CD14-positive monocyte (primary cell): ENCODE measurements at regions not wholly inside any gene's neighbourhood (a gene's known extent, or its start where the extent isn't known, plus 50 kb on each side); places are given as distances from the start of the nearest gene placed in this dataset.
"Not testable (repeated sequence)": the region's sequence is repeated elsewhere in the genome, so short reads cannot be mapped to it uniquely, and the experiment has no call there.

Source experiments
- DNase-seq, 3 donors: peaks; one replicate each; pipeline ENCODE4 v3.0.0-alpha.2; 2011 to 2022
- H2AFZ ChIP-seq: 2 replicates; pipeline ENCODE4 v1.6.0; 2012; ENCODE audit warnings: mild to moderate bottlenecking, low read depth, low read length, inconsistent platforms; ENCODE audit not compliant: insufficient read depth, poor library complexity, severe bottlenecking
- H3K27ac ChIP-seq, 2 donors: 1 replicate in 1 of 2; 2 replicates in 1 of 2; pipeline ENCODE4 v1.5.1; 2012 to 2013; ENCODE audit warnings: low read length in 2 of 2, control low read depth in 1 of 2, inconsistent platforms in 1 of 2, low read depth in 1 of 2, mild to moderate bottlenecking in 1 of 2
- H3K27me3 ChIP-seq, 2 donors: one replicate each; pipeline versions ENCODE4 v1.6.0 to v1.6.1; 2011 to 2013; ENCODE audit warnings: low read length in 2 of 2; ENCODE audit not compliant: control insufficient read depth in 2 of 2, insufficient read depth in 2 of 2
- H3K36me3 ChIP-seq, 2 donors: replicated peaks in 1 of 2; 1 replicate in 1 of 2; 2 replicates in 1 of 2; pipeline versions ENCODE4 v1.5.1 to v1.6.1; 2012 to 2013; ENCODE audit warnings: low read length in 2 of 2, control low read depth in 1 of 2, inconsistent platforms in 1 of 2, mild to moderate bottlenecking in 1 of 2; ENCODE audit not compliant: insufficient read depth in 2 of 2, control insufficient read depth in 1 of 2
- H3K4me1 ChIP-seq, 2 donors: 1 replicate in 1 of 2; 2 replicates in 1 of 2; pipeline versions ENCODE4 v1.5.1 to v1.6.1; 2012 to 2013; ENCODE audit warnings: low read length in 2 of 2, control low read depth in 1 of 2, inconsistent platforms in 1 of 2, mild to moderate bottlenecking in 1 of 2, moderate library complexity in 1 of 2; ENCODE audit not compliant: insufficient read depth in 2 of 2, control insufficient read depth in 1 of 2
- H3K4me2 ChIP-seq: replicated peaks from 2 replicates; pipeline ENCODE3; 2012; ENCODE audit warnings: low read length, moderate library complexity, mild to moderate bottlenecking; ENCODE audit not compliant: poor library complexity, severe bottlenecking; ENCODE audit errors: extremely low read depth
- H3K4me3 ChIP-seq, 3 experiments: fragments of 200-600 bp in 1 of 3; sonication (generic) in 1 of 3; replicated peaks in 1 of 3; 1 replicate in 2 of 3; 2 replicates in 1 of 3; pipeline ENCODE4 v1.5.1; 2011 to 2013; ENCODE audit warnings: low read length in 3 of 3, mild to moderate bottlenecking in 3 of 3, control low read depth in 2 of 3, low read depth in 2 of 3, inconsistent platforms in 1 of 3, moderate library complexity in 1 of 3
- H3K79me2 ChIP-seq: 2 replicates; pipeline ENCODE4 v1.6.0; 2012; ENCODE audit warnings: mild to moderate bottlenecking, control low read depth, inconsistent platforms, low read length, moderate library complexity; ENCODE audit not compliant: insufficient read depth
- H3K9ac ChIP-seq: 2 replicates; pipeline ENCODE4 v1.6.0; 2017; ENCODE audit warnings: low read length, mild to moderate bottlenecking; ENCODE audit not compliant: insufficient read depth, poor library complexity, severe bottlenecking
- H3K9me3 ChIP-seq, 2 donors: replicated peaks in 1 of 2; 1 replicate in 1 of 2; 2 replicates in 1 of 2; pipeline versions ENCODE4 v1.5.1 to v1.6.1; 2012 to 2013; ENCODE audit warnings: low read length in 2 of 2, control low read depth in 1 of 2; ENCODE audit not compliant: control insufficient read depth in 1 of 2, insufficient read depth in 1 of 2
- H4K20me1 ChIP-seq: 2 replicates; pipeline ENCODE4 v1.6.0; 2012; ENCODE audit warnings: mild to moderate bottlenecking, low read length, control low read depth, moderate library complexity; ENCODE audit not compliant: insufficient read depth
- H3K27ac Mint-ChIP-seq, 7 donors: one replicate each; pipeline ENCODE4 v1.8.0; 2020; ENCODE audit warnings: mild to moderate bottlenecking in 7 of 7, mixed read lengths in 7 of 7, moderate library complexity in 6 of 7, inconsistent platforms in 2 of 7
- H3K27me3 Mint-ChIP-seq, 3 donors: one replicate each; pipeline ENCODE4 v1.8.0; 2021 to 2022; ENCODE audit warnings: low read depth in 3 of 3, mild to moderate bottlenecking in 3 of 3, mixed read lengths in 3 of 3, moderate library complexity in 3 of 3, inconsistent platforms in 1 of 3
- H3K36me3 Mint-ChIP-seq, 2 donors: one replicate each; pipeline ENCODE4 v1.8.0; 2020; ENCODE audit warnings: mixed read lengths in 2 of 2, inconsistent platforms in 1 of 2, mild to moderate bottlenecking in 1 of 2
- H3K4me1 Mint-ChIP-seq: one replicate; pipeline ENCODE4 v1.8.0; 2020; ENCODE audit warnings: mild to moderate bottlenecking, mixed read lengths
- H3K4me3 Mint-ChIP-seq, 2 donors: one replicate each; pipeline ENCODE4 v1.8.0; 2020; ENCODE audit warnings: mild to moderate bottlenecking in 2 of 2, mixed read lengths in 2 of 2, moderate library complexity in 1 of 2
- H3K9me3 Mint-ChIP-seq, 7 donors: one replicate each; pipeline ENCODE4 v1.8.0; 2020 to 2022; ENCODE audit warnings: mixed read lengths in 7 of 7, mild to moderate bottlenecking in 6 of 7, moderate library complexity in 6 of 7, inconsistent platforms in 2 of 7
- CTCF ChIP-seq: fragments of 200-600 bp; IDR thresholded peaks from one replicate; pipeline ENCODE4 v1.8.0; 2022; ENCODE audit warnings: antibody characterized with exemption, mild to moderate bottlenecking
- WGBS: methylation state at CpG from one replicate; pipeline ENCODE4 v1.1.5; 2013; ENCODE audit warnings: missing lambda C conversion rate; ENCODE audit not compliant: insufficient coverage; 5-methylcytosine and 5-hydroxymethylcytosine counted together
- intact Hi-C, 2 donors: fragments of 100-400 bp; cut with micrococcal nuclease; formaldehyde crosslinking; loops; one replicate each; pipeline versions ENCODE4 v1.15.0 to v1.15.1; 2023

DNA sequence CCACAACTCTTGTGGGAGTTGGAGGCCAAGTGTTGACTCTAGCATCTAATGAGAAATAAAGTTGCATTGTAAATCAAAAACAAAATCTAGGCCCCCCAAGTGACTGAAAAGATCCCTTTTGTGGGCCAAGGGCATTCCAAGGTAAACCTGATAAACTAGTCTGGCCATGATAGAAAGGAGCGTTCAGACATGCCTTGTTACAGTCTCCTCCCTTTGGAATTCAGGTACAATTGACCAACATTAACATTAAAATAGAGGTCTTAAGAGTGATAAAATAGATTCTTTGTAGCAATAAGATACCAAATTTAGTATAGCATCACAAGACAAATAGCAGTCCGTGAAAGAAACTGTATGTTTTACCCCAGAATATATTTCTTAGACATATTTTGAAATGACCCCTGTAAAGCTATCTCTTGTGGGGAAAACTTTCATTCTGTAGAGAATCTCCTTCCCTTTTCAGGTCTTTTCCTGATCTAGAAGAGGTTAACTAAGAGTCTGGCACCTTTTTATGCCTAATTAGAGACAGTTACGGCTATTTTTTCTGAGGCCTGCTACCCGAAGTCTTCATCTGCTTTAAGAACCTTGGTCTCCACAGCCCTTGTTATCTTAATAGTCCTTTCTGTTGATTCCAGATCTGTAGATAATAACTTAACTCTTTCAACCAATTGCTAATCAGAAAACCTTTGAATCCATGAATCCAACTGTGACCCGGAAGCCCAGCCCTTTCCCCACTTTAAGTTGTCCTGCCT, 495.4 kb upstream of the MMS22L start:
- Mint-ChIP-seq H3K9me3 (peaks cover 1 to 10% (median 6%) of the 10 kb centered on the region in 7 donors), H3K27me3 (peaks cover 0 to 1% (median 1%) of the 10 kb centered on the region in 3 donors), H3K36me3 (no peaks in the 10 kb centered on the region), H3K4me3 (no peak overlapping the region), H3K4me1 (no peaks in the 10 kb centered on the region), H3K27ac (no peak overlapping the region)
- intact Hi-C loops, result no loop called here
- Histone ChIP-seq H3K9me3 (peaks cover 0 to 11% of the 10 kb centered on the region in 2 donors), H3K79me2 (no peaks in the 10 kb centered on the region), H2AFZ (no peak overlapping the region), H3K9ac (no peak overlapping the region), H3K36me3 (no peaks in the 10 kb centered on the region), H3K4me2 (no peak overlapping the region), H3K4me1 (no peaks in the 10 kb centered on the region), H3K4me3 (no peak overlapping the region), H4K20me1 (no peaks in the 10 kb centered on the region), H3K27me3 (no peaks in the 10 kb centered on the region), H3K27ac (no peak overlapping the region)
- no peak for DNase-seq
- 92% methylated on average over 2 of the region's 5 CpGs for whole genome bisulfite sequencing
- no peak for TF ChIP-seq CTCF

GRCh38 chr6:97779039-97779766, 496.2 kb upstream of the MMS22L start:
- H3K9ac ChIP-seq, H3K27me3 ChIP-seq, DNase-seq, H2AFZ ChIP-seq, H3K79me2 ChIP-seq, H3K4me2 ChIP-seq, H3K36me3 Mint-ChIP-seq, H3K4me1 ChIP-seq, H3K27ac ChIP-seq, H3K27me3 Mint-ChIP-seq, H3K4me3 Mint-ChIP-seq, H4K20me1 ChIP-seq, H3K4me3 ChIP-seq, H3K36me3 ChIP-seq, H3K4me1 Mint-ChIP-seq, intact Hi-C loops, H3K27ac Mint-ChIP-seq: not testable (repeated sequence)
- H3K9me3 ChIP-seq, result peaks cover 0 to 11% of the 10 kb centered on the region in 2 donors
- peaks cover 1 to 10% (median 5%) of the 10 kb centered on the region in 7 donors for H3K9me3 Mint-ChIP-seq
- no CpG with 5 or more reads among the region's 6 CpGs for WGBS
